IPS-NIHi11 (cell line): ENCODE measurements at regions not wholly inside any gene's neighbourhood (a gene's known extent, or its start where the extent isn't known, plus 50 kb on each side); places are given as distances from the start of the nearest gene placed in this dataset.
"Not testable (repeated sequence)": the region's sequence is repeated elsewhere in the genome, so short reads cannot be mapped to it uniquely, and the experiment has no call there.

ENCODE experiments used
- DNase-seq: peaks from one replicate; pipeline ENCODE4 v3.0.0; 2012; ENCODE audit warnings: mixed read lengths, low spot score

DNA sequence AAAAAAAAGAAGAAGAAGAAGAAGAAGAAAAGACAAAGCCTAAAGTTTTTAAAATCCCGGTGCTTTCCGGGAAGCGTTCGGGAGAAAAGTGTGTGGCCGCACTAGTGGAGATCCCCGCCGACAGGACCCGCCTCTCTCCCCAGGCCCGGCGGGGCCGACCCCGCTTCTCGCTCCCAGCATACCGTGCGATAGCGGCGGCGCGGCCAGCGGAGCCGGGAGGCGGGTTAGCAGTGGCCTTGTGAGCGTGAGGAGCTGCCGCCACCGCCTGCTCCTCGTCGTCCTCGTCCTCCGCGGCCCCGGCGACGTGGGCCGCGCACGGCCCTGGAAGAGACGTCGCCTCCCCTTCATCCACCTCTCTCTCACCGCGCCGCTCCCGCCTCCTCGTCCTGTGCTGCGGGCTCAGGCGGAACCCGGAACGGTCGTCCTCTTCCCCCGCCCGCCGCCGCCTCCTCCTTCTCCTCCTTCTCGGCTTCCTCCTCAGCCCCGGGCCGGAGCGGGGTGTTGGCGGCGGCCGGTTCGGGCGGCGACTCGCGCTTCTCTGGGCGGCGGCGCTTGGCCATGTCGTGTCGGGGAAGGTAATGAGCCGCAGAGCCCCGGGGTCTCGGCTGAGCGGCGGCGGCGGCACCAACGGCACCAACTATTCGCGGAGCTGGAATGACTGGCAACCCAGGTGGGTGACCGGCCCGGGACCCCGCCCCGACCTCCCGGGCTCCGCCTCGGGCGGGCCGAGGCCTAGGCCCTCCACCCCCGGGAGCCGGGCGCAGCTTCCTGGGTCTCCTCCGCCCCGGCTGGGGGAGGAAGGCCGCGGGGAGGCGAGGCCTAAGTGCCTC, 62.6 kb upstream of the CDR2 start:
- DNase-seq, result peak; percentile 74

- not testable (repeated sequence) for DNase-seq
Measured at GRCh38 chr16:22436326-22436822, 62.0 kb upstream of the CDR2 start.

DNA sequence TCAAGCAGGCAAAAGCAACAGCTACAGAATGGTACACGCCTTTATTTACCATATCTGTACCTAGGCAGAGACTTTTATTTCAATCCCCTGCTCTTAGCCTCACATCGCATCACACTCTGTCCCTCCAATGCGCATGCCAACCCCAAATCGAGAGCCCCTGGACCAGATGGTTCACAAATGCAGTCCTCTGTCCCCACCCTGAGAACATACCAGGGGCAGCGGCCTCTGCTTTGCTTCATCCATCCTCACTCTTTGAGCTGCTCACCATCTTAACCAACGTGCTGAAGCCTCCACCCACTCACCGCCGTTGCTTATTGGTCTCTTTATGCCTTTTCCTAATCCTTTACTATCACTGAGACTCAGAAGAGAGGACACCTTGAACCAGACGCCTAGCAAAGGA, 56.9 kb upstream of the CDR2 start:
- not testable (repeated sequence) for DNase-seq

GRCh38 chr16:22428654-22429053, 54.2 kb upstream of the CDR2 start:
- no peak for DNase-seq

DNA sequence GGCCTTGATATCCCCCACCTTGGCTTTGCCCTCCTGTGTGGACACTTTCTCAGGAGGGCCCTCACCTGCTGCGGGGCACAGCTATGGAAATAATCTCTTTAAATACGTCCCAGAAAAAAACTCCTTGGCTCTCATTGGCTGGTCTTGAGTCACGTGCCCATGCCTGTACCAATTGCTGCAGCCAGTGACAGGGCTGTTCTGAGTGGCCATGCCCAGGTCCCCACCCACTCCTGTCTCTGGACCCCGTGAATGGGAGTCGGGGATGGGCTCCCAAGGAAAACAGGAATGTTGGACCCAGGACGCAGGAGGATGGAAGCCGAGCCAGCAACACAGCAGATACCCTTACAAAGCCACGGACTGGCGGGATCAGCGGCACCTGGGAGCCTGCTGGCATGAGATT, 53.1 kb upstream of the CDR2 start:
- no peak for DNase-seq

DNA sequence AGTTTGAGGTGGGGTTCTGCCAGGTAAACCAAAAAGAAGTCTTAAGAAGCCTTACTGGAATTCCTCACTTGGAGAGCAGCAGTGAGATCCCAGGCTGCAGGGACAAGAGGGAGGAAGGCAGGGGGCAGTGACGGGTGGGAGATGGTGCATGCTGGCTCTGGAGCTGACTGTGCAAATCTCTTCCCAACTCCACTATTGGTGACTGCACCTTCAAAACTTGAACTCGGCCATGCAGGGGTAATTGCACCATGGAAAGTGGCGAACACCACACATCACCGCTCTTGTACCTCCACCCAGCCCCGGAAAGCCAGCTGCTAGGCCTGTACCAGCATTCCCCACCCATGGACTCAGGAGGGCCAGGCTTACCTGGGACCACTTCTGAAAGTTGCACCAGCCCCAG, 51.4 kb upstream of the CDR2 start:
- no peak for DNase-seq

DNA sequence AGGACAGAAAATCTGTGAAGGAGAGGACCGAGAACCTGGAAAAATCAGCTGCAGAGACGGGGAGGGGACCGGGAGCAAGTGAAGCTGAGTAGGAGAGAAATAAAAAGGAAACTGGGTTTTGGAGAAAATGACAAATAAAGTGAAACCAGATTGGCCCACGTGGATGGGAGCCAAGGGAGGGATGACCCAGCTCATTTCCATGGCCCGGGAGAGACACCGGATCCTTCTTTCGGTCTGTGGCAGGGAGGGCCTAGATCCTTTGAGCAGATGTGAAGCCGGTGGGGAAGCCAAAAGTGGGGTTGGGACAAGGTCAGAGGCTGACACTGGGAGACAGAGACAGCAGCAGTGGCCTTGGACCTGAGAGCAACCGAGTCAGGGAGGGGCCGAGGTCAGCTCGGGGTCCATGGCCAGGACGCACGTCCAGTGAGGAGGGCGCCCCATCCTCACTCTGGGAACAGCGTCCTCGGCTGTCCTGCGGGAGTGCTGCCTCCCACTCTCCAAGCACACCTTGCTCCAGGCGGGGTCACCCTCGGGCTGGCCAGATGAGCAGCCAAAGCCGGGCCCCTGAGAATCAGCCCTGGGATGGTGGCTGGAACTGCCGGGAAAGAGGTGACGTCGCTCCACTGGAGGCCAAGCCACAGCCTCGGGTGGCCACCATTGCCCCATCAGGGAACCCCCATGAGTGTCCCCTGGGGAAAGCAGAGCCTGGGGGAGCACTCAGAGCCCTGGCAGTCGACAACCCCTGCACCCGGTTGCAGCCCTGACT, 50.8 kb upstream of the CDR2 start:
- DNase-seq, result no peak

- DNase-seq, result no peak
Measured at GRCh38 chr16:22424161-22424937, 49.9 kb upstream of the CDR2 start.
